Esophagus squamous epithelium (tissue), 5 donors: ENCODE measurements at regions not wholly inside any gene's neighbourhood (a gene's known extent, or its start where the extent isn't known, plus 50 kb on each side); places are given as distances from the start of the nearest gene placed in this dataset.

ENCODE experiments used
- DNase-seq: peaks from one replicate; lab custom pipeline; 2025; lab: John Stamatoyannopoulos, UW
- H3K27ac ChIP-seq, 4 donors: fragments of 200-600 bp; sonication (generic); one replicate each; pipeline ENCODE4 v1.5.1; 2016 to 2019; ENCODE audit warnings: mild to moderate bottlenecking in 1 of 4
- H3K27me3 ChIP-seq, 4 donors: fragments of 200-600 bp; sonication (generic); 1 replicate in 3 of 4; 2 replicates in 1 of 4; pipeline versions ENCODE4 v1.5.1 to v1.6.0; 2017 to 2021; ENCODE audit warnings: antibody characterized with exemption in 1 of 4
- H3K36me3 ChIP-seq, 3 donors: fragments of 200-600 bp; sonication (generic); one replicate each; pipeline ENCODE4 v1.5.1; 2016 to 2019
- H3K4me1 ChIP-seq, 3 donors: fragments of 200-600 bp; sonication (generic); one replicate each; pipeline ENCODE4 v1.5.1; 2017 to 2019
- H3K4me3 ChIP-seq, 4 donors: fragments of 200-600 bp; sonication (generic); 1 replicate in 3 of 4; 2 replicates in 1 of 4; pipeline ENCODE4 v1.5.1; 2016 to 2019; ENCODE audit warnings: mild to moderate bottlenecking in 2 of 4, moderate library complexity in 1 of 4
- H3K9me3 ChIP-seq, 3 donors: fragments of 200-600 bp; sonication (generic); one replicate each; pipeline ENCODE4 v1.5.1; 2016 to 2019
- CTCF ChIP-seq, 6 experiments: fragments of 450-650 bp in 4 of 6; fragments of 200-600 bp in 2 of 6; sonication (generic) in 2 of 6; IDR thresholded peaks; one replicate each; pipeline ENCODE4 v1.5.1; 2016 to 2019; ENCODE audit warnings: antibody characterized with exemption in 6 of 6, mild to moderate bottlenecking in 4 of 6, moderate library complexity in 4 of 6
- POLR2A ChIP-seq, 4 donors: fragments of 450-650 bp; IDR thresholded peaks; one replicate each; pipeline ENCODE4 v1.6.1; 2017; ENCODE audit warnings: antibody characterized with exemption in 4 of 4, mild to moderate bottlenecking in 4 of 4, moderate library complexity in 3 of 4
- WGBS, 2 donors: methylation state at CpG; one replicate each; pipeline ENCODE4 v1.1.5; 2018; 5-methylcytosine and 5-hydroxymethylcytosine counted together
- intact Hi-C: fragments of 100-400 bp; cut with DNase I; formaldehyde crosslinking; loops from one replicate; pipeline ENCODE4 v1.15.0; 2022
- donor health status: DM: yes; HTN: yes; CAD: no.

GRCh38 chr15:62879770-62880169 lies 162.8 kb upstream of the TPM1 start:
- no peak for DNase-seq
- Histone ChIP-seq H3K27ac (peak overlapping the region in 1 of 4 donors; percentile 23), H3K4me1 (peaks cover 2 to 16% (median 4%) of the 10 kb centered on the region in 3 donors), H3K36me3 (no peaks in the 10 kb centered on the region), H3K4me3 (no peak overlapping the region), H3K9me3 (no peaks in the 10 kb centered on the region), H3K27me3 (peaks cover 0 to 94% (median 0%) of the 10 kb centered on the region in 4 donors)
- TF ChIP-seq CTCF (IDR thresholded peaks at IDR 0.05) (no peak), POLR2A (IDR thresholded peaks at IDR 0.05) (no peak)
- 54 to 72% methylated on average over 8 of the region's 8 CpGs for WGBS, 2 donors
- intact Hi-C loops: no loop called here

- H3K9me3 ChIP-seq: no peaks in the 10 kb centered on the region
- 25 to 31% methylated on average over 2 of the region's 2 CpGs for WGBS, 2 donors
- H3K4me3 ChIP-seq: no peak overlapping the region
- intact Hi-C loops: no loop called here
- peaks cover 0 to 94% (median 0%) of the 10 kb centered on the region in 4 donors for H3K27me3 ChIP-seq
- H3K36me3 ChIP-seq: no peaks in the 10 kb centered on the region
- TF ChIP-seq CTCF (IDR thresholded peaks at IDR 0.05) (no peak), POLR2A (IDR thresholded peaks at IDR 0.05) (no peak)
- DNase-seq: no peak
- peak overlapping the region in 2 of 4 donors; percentile 13 to 23 for H3K27ac ChIP-seq
- peaks cover 2 to 16% (median 4%) of the 10 kb centered on the region in 3 donors for H3K4me1 ChIP-seq
These were observed 162.3 kb upstream of the TPM1 start for GRCh38 chr15:62880278-62880677.

GRCh38 chr15:62881056-62881455 lies 161.5 kb upstream of the TPM1 start:
- no peak overlapping the region for H3K4me3 ChIP-seq
- intact Hi-C loops: no loop called here
- 42 to 61% methylated on average over 4 of the region's 4 CpGs for WGBS, 2 donors
- H3K27ac ChIP-seq: peak overlapping the region in 1 of 4 donors; percentile 48
- TF ChIP-seq CTCF (IDR thresholded peaks at IDR 0.05) (no peak), POLR2A (IDR thresholded peaks at IDR 0.05) (no peak)
- no peaks in the 10 kb centered on the region for H3K9me3 ChIP-seq
- peaks cover 2 to 16% (median 4%) of the 10 kb centered on the region in 3 donors for H3K4me1 ChIP-seq
- H3K36me3 ChIP-seq: no peaks in the 10 kb centered on the region
- H3K27me3 ChIP-seq: peaks cover 0 to 94% (median 0%) of the 10 kb centered on the region in 4 donors
- DNase-seq: no peak

- WGBS, 2 donors: 43 to 75% methylated on average over 6 to 7 of the region's 7 CpGs
- no peak for DNase-seq
- TF ChIP-seq POLR2A (IDR thresholded peaks at IDR 0.05) (no peak), CTCF (IDR thresholded peaks at IDR 0.05) (no peak)
- H3K4me1 ChIP-seq: peaks cover 2 to 34% (median 4%) of the 10 kb centered on the region in 3 donors
- no peak overlapping the region for H3K4me3 ChIP-seq
- peaks cover 0 to 90% (median 0%) of the 10 kb centered on the region in 4 donors for H3K27me3 ChIP-seq
- no peaks in the 10 kb centered on the region for H3K9me3 ChIP-seq
- H3K36me3 ChIP-seq: no peaks in the 10 kb centered on the region
- intact Hi-C loops: no loop called here
- H3K27ac ChIP-seq: peak overlapping the region in 3 of 4 donors; percentile 45 to 69 (median 58)
These were observed 158.5 kb upstream of the TPM1 start for GRCh38 chr15:62883938-62884479.

- Histone ChIP-seq H3K27me3 (peaks cover 0 to 87% (median 0%) of the 10 kb centered on the region in 4 donors), H3K36me3 (no peaks in the 10 kb centered on the region), H3K27ac (peak overlapping the region in 3 of 4 donors; percentile 49 to 61 (median 54)), H3K4me3 (no peak overlapping the region), H3K4me1 (peaks cover 0 to 36% (median 2%) of the 10 kb centered on the region in 3 donors), H3K9me3 (no peaks in the 10 kb centered on the region)
- TF ChIP-seq POLR2A (IDR thresholded peaks at IDR 0.05) (no peak), CTCF (IDR thresholded peaks at IDR 0.05) (no peak)
- intact Hi-C loops: no loop called here
- 52 to 53% methylated on average over 10 to 13 of the region's 13 CpGs for WGBS, 2 donors
- DNase-seq: no peak
These were observed 156.0 kb upstream of the TPM1 start for GRCh38 chr15:62886431-62887071.
